ENCODE measurements at regions not wholly inside any gene's neighbourhood (a gene's known extent, or its start where the extent isn't known, plus 50 kb on each side); places are given as distances from the start of the nearest gene placed in this dataset.

- intact Hi-C loops (cut with micrococcal nuclease) (no loop called here), dilution Hi-C loops (cut with MboI; ENCODE audit: extremely low pct_ligation_motif_present, low sequenced_read_pairs) (no loop called here)
- H3K4me2 ChIP-seq (ENCODE audit: insufficient read depth, low read length), result no peak overlapping the region
- DNase-seq (ENCODE audit: low read depth, low spot score) (no peak), FAIRE-seq (no peak)
- no peaks in the 10 kb centered on the region for H3K36me3 ChIP-seq (ENCODE audit: control insufficient read depth in 2 of 2, extremely low read depth in 1 of 2, insufficient read depth in 2 of 2, low read length in 2 of 2)
- H3K9ac ChIP-seq (replicated peaks; ENCODE audit: extremely low read depth, insufficient read depth, low read length), result no peak overlapping the region
- POLR2A ChIA-PET, result no interaction called here
- no peak overlapping the region for H2AFZ ChIP-seq (ENCODE audit: low read depth, low read length)
- no peaks in the 10 kb centered on the region for H4K20me1 ChIP-seq (replicated peaks; ENCODE audit: control insufficient read depth, extremely low read depth, insufficient read depth, low read length)
- TF ChIP-seq POLR2AphosphoS5 (IDR thresholded peaks at IDR 0.05; ENCODE audit: insufficient read depth, low read depth, low read length), result no peak
- no peak for TF ChIP-seq EZH2 (IDR thresholded peaks at IDR 0.05; ENCODE audit: borderline replicate concordance, low read depth, low read length, severe bottlenecking)
- no peak for TF ChIP-seq MAX (IDR thresholded peaks at IDR 0.05; ENCODE audit: insufficient read depth, insufficient read length)
- no peak for TF ChIP-seq CTCF (IDR thresholded peaks at IDR 0.05; ENCODE audit: extremely low read depth in 1 of 2, insufficient read depth in 1 of 2, low read depth in 1 of 2, low read length in 2 of 2)
- TF ChIP-seq POLR2A (IDR thresholded peaks at IDR 0.05; ENCODE audit: low read depth, low read length), result no peak
- TF ChIP-seq MYC (IDR thresholded peaks at IDR 0.05; ENCODE audit: low read depth, low read length), result no peak
- TF ChIP-seq GATA2 (IDR thresholded peaks at IDR 0.05; ENCODE audit: insufficient read depth, insufficient read length, low read depth, low read length), result no peak
- TF ChIP-seq JUN (IDR thresholded peaks at IDR 0.05; ENCODE audit: borderline replicate concordance, insufficient read depth, insufficient read length, low read depth), result no peak
- no peak for TF ChIP-seq FOS (IDR thresholded peaks at IDR 0.05; ENCODE audit: borderline replicate concordance, insufficient read depth, low read length)
- no peak overlapping the region for H3K27ac ChIP-seq (ENCODE audit: insufficient read depth, low read depth, low read length)
- no peaks in the 10 kb centered on the region for H3K4me1 ChIP-seq (ENCODE audit: control insufficient read depth, extremely low read depth, insufficient read depth, low read length)
- CTCF ChIA-PET, result interaction anchor here (1.1 kb wide), 1 partner anchor 38 kb away, joined by 3 read pairs; no protein-coding TSS in a partner anchor
- H3K9me3 ChIP-seq (replicated peaks; ENCODE audit: control insufficient read depth, insufficient read depth, low read length), result no peaks in the 10 kb centered on the region
- no peaks in the 10 kb centered on the region for H3K27me3 ChIP-seq (ENCODE audit: control insufficient read depth in 2 of 2, insufficient read depth in 2 of 2, low read length in 2 of 2)
- H3K79me2 ChIP-seq (ENCODE audit: control insufficient read depth, insufficient read depth, low read length), result no peaks in the 10 kb centered on the region
- BruUV-seq (replicated peaks), result no TSS peak
- H3K4me3 ChIP-seq (replicated peaks in 1 of 3; ENCODE audit: insufficient read depth in 1 of 3, low read depth in 1 of 3, low read length in 3 of 3), result no peak overlapping the region
- H3K9me1 ChIP-seq (replicated peaks; ENCODE audit: control insufficient read depth, extremely low read depth, insufficient read depth, low read length), result no peaks in the 10 kb centered on the region
These were observed 245.0 kb upstream of the PWP1 start for GRCh38 chr12:107440606-107441005.
